Gastroesophageal sphincter (tissue), 3 donors: ENCODE measurements at regions not wholly inside any gene's neighbourhood (a gene's known extent, or its start where the extent isn't known, plus 50 kb on each side); places are given as distances from the start of the nearest gene placed in this dataset.

Source experiments
- CTCF ChIP-seq, 4 experiments: fragments of 200-600 bp in 2 of 4; fragments of 450-650 bp in 2 of 4; sonication (generic) in 1 of 4; IDR thresholded peaks; one replicate each; pipeline ENCODE4 v1.5.1; 2017 to 2019; ENCODE audit warnings: antibody characterized with exemption in 4 of 4, mild to moderate bottlenecking in 2 of 4, moderate library complexity in 2 of 4
- EP300 ChIP-seq: sonication (generic); formaldehyde crosslinking; IDR thresholded peaks from one replicate; pipeline ENCODE4 v1.6.1; 2017; ENCODE audit warnings: antibody characterized with exemption, mild to moderate bottlenecking
- POLR2A ChIP-seq, 2 donors: fragments of 450-650 bp; IDR thresholded peaks; one replicate each; pipeline ENCODE4 v1.6.1; 2017; ENCODE audit warnings: antibody characterized with exemption in 2 of 2, mild to moderate bottlenecking in 2 of 2, moderate library complexity in 1 of 2
- POLR2AphosphoS5 ChIP-seq: sonication (generic); formaldehyde crosslinking; IDR thresholded peaks from one replicate; pipeline ENCODE4 v1.6.1; 2017; ENCODE audit warnings: antibody characterized with exemption

DNA sequence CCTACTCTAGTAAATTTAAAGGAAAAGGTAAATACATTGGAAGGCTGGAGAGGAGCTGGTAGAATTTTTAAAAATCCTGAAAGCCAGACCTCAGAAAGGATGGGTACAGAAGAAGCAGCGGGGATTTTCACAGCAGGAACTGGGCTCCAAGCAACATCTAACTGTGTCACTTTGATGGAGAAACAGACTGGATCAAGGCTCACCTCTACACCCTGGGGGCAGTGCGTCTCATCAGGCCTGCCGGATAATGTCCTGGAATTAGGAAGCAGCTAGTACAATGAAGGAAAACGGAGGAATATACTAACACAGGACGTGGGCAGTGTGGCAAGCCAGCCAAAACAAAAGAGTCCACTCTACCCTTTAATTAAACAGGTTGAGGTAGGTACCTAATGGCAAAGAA, 463.6 kb downstream of the TAF11L14 start:
- TF ChIP-seq POLR2AphosphoS5 (no peak), CTCF (IDR thresholded peaks at IDR 0.05) (no peak), POLR2A (IDR thresholded peaks at IDR 0.05) (no peak), EP300 (no peak)
